ENCODE measurements at regions not wholly inside any gene's neighbourhood (a gene's known extent, or its start where the extent isn't known, plus 50 kb on each side); places are given as distances from the start of the nearest gene placed in this dataset.

DNA sequence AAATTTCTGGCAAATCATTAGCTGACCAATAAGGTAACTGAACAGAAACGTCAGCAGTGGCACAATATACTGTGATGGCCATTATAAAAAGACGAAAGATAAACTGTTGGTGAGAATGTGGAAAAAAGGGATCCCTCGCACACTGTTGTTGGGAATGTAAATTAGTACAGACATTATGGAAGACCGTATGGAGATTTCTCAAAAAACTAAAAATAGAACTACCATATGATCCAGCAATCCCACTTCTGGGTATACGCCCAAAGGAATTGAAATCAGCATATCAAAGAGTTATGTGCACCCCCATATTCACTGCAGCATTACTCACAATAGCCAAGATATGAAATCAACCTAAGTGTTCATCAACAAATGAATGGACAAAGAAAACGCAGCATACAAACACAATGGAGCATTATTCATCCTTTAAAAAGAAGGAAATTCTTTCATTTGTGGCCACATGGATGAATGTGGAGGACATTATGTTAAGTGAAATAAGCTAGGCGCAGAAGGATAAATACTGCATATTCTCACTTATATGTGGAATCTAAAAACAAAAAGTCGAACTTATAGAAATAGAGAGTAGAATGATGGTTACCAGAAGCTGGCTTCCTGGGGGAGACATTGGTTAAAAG lies 257.7 kb downstream of the RHOU start:
- Histone ChIP-seq H3K4me3 (no peak overlapping the region), H3K36me3 (no peaks in the 10 kb centered on the region), H3K27me3 (no peaks in the 10 kb centered on the region), H3K9me3 (no peaks in the 10 kb centered on the region), H3K27ac (no peak overlapping the region), H3K4me1 (no peaks in the 10 kb centered on the region)
- intact Hi-C loops (cut with DNase I; ENCODE audit: low total_unique reads), result no loop called here
- TF ChIP-seq POLR2AphosphoS5 (IDR thresholded peaks at IDR 0.05) (no peak), POLR2A (IDR thresholded peaks at IDR 0.05) (no peak), CTCF (IDR thresholded peaks at IDR 0.05) (no peak)
- no peak for DNase-seq (ENCODE audit: low spot score in 2 of 2)

- no peak for TF ChIP-seq POLR2AphosphoS5 (IDR thresholded peaks at IDR 0.05)
- no peak for TF ChIP-seq POLR2A (IDR thresholded peaks at IDR 0.05)
- TF ChIP-seq CTCF (IDR thresholded peaks at IDR 0.05), result no peak
- Histone ChIP-seq H3K36me3 (no peaks in the 10 kb centered on the region), H3K4me3 (no peak overlapping the region), H3K9me3 (no peaks in the 10 kb centered on the region), H3K27me3 (no peaks in the 10 kb centered on the region), H3K27ac (no peak overlapping the region), H3K4me1 (no peaks in the 10 kb centered on the region)
- intact Hi-C loops (cut with DNase I; ENCODE audit: low total_unique reads), result no loop called here
- DNase-seq (ENCODE audit: low spot score in 2 of 2), result no peak
Observed at GRCh38 chr1:228994676-228995594, 259.7 kb downstream of the RHOU start.

DNA sequence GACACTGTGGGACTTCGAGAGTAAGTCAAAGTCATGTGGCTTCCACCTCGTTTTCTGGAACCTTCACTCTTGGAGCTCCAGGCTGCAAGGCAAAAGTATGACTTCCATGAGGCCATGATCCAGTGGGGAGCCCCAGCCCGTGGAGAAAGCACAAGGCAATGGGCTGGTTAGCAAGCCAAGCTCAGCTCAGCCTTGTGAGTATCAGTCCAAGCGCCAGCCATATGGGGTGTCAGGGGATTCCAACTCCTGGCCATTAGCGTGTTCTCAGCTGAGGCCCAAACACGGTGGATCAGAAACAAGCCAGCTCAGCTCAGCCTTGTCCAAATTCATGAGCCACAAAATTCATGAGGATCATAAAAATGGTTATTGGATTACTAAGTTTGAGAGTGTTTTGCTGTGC lies 261.0 kb downstream of the RHOU start:
- no peaks in the 10 kb centered on the region for H3K36me3 ChIP-seq
- H3K9me3 ChIP-seq, result no peaks in the 10 kb centered on the region
- no peak overlapping the region for H3K27ac ChIP-seq
- no peaks in the 10 kb centered on the region for H3K27me3 ChIP-seq
- DNase-seq (ENCODE audit: low spot score in 2 of 2), result no peak
- TF ChIP-seq POLR2A (IDR thresholded peaks at IDR 0.05), result no peak
- TF ChIP-seq CTCF (IDR thresholded peaks at IDR 0.05), result no peak
- no peak for TF ChIP-seq POLR2AphosphoS5 (IDR thresholded peaks at IDR 0.05)
- H3K4me1 ChIP-seq, result no peaks in the 10 kb centered on the region
- intact Hi-C loops (cut with DNase I; ENCODE audit: low total_unique reads), result no loop called here
- no peak overlapping the region for H3K4me3 ChIP-seq

DNA sequence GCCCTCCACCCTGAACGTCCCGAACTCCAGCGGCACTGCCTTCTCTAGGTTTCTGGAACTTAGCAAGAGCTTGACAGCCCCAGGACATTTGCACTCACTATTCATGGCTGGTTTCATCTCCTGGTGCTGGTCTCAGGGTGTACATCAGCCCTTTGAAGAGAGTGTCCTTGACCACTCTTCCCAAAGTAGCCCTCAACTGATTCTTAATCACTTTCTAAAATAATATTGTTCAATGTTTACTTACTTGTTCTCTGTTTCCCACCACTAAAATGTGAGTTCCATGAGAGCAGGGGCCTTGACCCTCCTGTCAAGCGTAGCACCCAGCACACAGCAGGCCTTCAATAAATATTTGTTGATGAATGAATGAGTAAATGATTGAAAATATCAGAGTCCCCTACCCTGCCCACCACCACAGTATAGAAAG lies 262.5 kb downstream of the RHOU start:
- no peak for DNase-seq (ENCODE audit: low spot score in 2 of 2)
- H3K4me1 ChIP-seq, result no peaks in the 10 kb centered on the region
- intact Hi-C loops (cut with DNase I; ENCODE audit: low total_unique reads), result no loop called here
- no peaks in the 10 kb centered on the region for H3K27me3 ChIP-seq
- H3K9me3 ChIP-seq, result no peaks in the 10 kb centered on the region
- no peak overlapping the region for H3K4me3 ChIP-seq
- no peaks in the 10 kb centered on the region for H3K36me3 ChIP-seq
- H3K27ac ChIP-seq, result peak overlapping the region in 1 of 2 donors; percentile 60
- TF ChIP-seq POLR2A (IDR thresholded peaks at IDR 0.05) (no peak), CTCF (IDR thresholded peaks at IDR 0.05) (no peak), POLR2AphosphoS5 (IDR thresholded peaks at IDR 0.05) (no peak)

DNA sequence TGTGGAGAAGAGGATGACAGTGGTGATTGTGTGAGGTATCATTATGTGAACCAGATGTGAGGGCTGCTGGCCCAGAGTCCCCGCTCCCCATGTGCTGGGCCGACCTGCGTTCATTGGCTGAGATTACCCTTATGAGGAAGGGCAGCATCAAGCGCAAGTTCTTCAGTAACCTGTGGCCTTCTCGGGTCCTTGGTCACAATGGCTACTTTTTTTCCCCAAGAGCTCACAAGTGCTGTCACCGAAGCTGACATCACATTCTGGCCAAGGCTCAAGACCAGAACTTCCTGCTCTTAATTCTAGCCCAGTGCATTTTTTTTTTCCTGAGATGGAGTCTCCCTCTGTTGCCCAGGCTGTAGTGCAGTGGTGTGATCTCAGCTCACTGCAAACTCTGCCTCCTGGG lies 262.9 kb downstream of the RHOU start:
- DNase-seq (ENCODE audit: low spot score in 2 of 2), result no peak
- H3K36me3 ChIP-seq, result no peaks in the 10 kb centered on the region
- H3K9me3 ChIP-seq, result no peaks in the 10 kb centered on the region
- H3K4me1 ChIP-seq, result no peaks in the 10 kb centered on the region
- peak overlapping the region in 1 of 2 donors; percentile 60 for H3K27ac ChIP-seq
- H3K27me3 ChIP-seq, result no peaks in the 10 kb centered on the region
- TF ChIP-seq CTCF (IDR thresholded peaks at IDR 0.05) (no peak), POLR2A (IDR thresholded peaks at IDR 0.05) (no peak), POLR2AphosphoS5 (IDR thresholded peaks at IDR 0.05) (no peak)
- intact Hi-C loops (cut with DNase I; ENCODE audit: low total_unique reads), result no loop called here
- H3K4me3 ChIP-seq, result no peak overlapping the region

Measured in breast epithelium (tissue), 4 donors.